Fibroblast of gingiva (primary cell): ENCODE measurements at regions not wholly inside any gene's neighbourhood (a gene's known extent, or its start where the extent isn't known, plus 50 kb on each side); places are given as distances from the start of the nearest gene placed in this dataset.

ENCODE experiments used
- DNase-seq: peaks from one replicate; pipeline ENCODE4 v3.0.0-alpha.2; 2011; ENCODE audit warnings: low read depth

GRCh38 chr11:71201936-71202597, 50.3 kb downstream of the SHANK2 start:
- DNase-seq, result no peak

DNA sequence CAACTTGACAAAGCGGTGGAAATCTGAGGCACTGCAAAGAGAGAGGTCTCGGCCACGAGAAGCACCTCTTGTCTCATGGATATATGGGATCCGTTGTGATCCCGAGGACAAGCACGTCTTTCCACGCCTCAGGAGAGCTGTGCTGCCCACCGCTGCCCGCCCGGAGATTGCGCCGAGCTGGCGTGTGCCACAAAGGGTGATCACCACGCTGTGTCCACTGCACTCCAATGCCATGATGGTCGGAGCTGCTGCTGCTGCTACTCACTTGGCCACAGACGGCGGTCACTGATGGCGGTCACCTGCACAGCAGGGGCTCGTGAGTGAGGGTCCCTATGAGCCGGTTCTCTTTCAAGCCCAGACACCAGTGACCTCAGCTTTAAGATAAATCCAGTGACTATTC, 51.1 kb downstream of the SHANK2 start:
- no peak for DNase-seq

DNA sequence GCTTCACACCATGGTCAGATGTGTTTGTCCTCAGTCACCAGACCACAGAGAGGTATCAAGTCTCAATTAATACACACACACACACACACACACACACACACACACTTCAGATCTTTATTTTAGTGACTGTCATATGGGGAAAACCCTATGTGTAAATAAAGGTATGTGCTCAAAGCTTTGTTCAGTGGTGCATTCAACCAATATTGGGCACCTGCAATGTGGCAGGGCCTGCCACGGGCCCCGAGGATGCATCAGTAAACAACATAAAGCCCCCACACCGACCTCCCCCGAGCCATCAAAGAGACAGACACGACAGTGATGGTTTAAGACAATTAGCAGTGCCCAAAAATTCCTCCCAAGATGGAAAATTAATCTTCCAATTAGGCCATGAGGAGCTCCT, 51.6 kb downstream of the SHANK2 start:
- DNase-seq, result no peak

DNA sequence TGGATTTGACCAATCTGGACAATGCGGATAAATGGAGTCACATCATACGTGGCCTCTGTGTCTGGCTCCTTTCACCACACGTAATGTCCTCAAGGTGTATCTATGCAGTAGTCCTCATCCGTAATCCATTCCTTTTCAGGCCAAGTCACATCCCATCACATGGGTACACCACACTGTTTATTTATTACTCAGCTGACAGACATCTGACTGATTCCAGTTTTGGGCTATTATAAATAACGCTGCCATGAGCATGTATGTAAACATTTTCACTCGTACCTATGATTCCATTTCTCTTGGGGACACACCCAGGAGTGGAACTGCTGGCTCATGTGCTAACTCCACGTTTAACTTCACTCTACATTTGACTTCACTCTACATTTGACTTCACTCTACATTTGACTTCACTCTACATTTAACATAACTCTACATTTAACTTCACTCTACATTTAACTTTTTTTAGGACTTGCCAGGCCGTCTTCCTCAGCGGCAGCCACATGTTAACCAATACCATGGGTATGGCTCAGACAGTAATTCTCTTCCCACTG, 52.1 kb downstream of the SHANK2 start:
- no peak for DNase-seq

DNA sequence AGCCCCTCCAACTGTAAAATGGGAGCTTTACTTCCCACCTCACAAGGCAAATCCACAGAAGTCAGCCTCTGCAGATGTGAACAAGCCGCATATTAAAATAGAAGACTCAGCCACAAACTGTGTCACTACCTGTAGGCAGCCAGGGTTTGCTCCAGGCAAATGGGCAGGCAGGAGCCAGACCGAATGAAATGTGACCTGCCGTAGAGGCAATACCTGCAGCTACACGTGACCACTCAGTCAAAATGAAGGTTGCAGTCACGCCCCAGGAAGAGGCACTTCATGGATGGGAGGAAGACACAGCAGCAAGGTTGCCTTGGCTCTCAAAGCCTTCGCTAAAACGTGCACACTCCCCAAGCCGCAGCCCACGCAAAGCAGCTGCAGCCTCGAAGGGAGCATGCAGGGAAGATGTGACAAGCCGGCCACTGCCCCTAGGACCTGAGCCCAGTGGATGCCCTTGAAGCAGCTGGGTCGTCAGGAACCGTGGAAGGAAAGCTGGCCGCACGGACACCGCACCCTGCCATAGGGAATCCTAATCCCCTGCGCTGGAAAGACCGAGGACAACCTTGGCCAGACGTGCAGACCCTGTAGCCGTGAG, 53.1 kb downstream of the SHANK2 start:
- DNase-seq, result no peak

GRCh38 chr11:71198823-71199165, 53.6 kb downstream of the SHANK2 start:
- no peak for DNase-seq

DNA sequence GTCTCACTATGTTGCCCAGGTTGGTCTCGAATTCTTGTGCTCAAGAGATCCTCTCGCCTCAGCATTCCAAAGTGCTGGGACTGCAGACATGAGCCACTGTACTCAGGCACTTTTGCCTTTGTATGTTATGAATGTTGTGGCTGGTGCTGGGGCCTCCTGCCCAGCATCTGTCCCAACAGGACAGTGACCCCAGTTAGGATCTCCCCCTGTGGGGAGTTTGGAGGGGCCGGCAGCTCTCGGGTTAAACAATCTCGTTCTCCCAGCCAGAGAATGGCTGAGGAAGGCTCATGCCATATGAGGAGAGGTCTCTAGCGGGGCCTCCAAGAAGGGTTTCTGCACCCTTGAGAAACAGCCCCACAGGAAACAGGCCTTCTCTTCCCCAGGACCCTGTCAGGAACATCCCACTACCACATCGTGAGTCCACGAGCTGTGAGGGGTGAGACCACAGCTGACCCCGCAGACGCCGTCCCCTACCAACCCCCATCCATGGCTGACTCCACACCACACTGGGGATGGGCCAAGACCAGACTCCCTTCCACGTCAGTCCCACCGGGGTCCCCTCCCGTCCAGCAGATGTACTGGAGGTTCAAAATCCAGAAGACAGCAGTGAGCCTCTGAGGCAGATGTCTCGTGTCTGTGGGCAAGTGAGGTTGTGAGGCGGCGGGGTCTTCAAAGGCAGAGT, 54.1 kb downstream of the SHANK2 start:
- DNase-seq, result no peak

DNA sequence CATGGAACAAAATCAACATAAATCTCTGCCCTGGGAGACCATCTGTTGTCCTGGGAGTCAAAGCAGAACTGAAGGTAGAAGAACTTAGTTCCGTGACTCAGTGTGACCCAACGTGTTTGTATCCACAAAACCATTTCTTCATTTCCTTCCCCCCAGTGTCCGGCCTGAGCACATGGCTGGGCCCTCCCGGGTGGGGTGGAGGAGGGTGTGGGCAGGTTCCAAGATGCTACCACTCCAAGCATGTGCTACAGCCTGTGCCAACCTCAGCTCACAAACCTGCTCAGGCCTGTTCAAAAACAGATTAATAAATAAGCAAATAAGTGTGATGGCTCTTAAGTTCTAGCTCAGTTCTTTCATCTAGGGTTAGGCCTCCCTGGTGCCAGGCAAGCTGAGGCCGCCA, 55.3 kb downstream of the SHANK2 start:
- DNase-seq, result no peak

DNA sequence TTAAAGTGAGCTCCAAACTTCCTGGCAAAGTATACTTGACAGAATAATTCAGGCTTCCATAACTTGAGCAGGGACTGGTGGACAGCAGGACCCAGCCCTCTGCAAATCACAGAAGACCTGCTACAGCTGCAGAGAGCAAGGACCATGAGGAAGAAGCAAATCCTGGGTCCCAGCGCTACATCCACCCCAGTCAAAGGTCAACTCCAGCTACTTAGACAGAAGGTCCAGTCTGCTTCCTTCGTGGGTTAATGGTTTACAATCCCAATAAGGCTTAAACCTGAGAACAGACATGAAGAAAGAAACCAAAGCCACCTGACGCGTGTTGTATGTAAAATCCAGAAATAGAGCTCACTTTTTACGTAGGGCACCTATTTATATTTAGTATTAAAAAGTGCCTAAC, 57.7 kb downstream of the SHANK2 start:
- DNase-seq, result no peak

DNA sequence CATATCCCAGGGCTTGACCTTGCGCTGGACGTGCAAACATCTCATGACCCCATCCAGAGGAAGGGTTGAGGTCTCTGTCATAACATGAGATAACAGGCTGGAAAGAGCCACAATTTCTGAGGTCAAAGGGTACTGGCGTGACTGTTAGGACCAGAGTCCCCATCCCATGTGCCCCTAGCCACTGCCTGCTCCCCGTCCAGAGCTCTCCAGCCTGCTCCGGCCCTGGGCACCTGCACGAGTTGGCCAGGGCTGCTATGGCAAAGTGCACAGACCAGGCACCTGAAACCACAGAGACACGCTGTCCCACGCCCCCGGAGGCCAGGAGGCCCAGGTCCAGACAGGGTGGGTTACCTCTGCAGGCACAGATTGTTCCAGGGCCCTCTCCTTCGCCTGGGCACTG, 58.9 kb downstream of the SHANK2 start:
- no peak for DNase-seq

GRCh38 chr11:71192629-71193028, 59.7 kb downstream of the SHANK2 start:
- DNase-seq, result no peak

DNA sequence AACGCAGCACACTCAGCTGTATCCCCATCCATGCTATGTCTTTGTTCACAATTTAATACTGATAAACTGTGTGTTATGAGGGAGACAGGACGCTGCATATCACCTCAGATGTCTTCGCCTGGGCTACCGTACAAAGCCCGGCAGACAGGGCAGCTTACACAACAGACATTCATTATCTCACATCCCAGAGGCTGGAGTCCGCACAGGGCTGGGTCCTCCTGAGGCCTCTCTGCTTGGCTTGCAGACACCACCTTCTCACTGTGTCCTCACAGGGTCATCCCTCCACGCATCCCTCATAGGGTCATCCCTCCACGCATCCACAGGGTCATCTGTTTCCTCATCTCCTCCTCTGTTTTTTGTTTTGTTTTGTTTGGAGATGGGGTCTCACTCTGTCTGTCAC, 61.2 kb downstream of the SHANK2 start:
- no peak for DNase-seq

DNA sequence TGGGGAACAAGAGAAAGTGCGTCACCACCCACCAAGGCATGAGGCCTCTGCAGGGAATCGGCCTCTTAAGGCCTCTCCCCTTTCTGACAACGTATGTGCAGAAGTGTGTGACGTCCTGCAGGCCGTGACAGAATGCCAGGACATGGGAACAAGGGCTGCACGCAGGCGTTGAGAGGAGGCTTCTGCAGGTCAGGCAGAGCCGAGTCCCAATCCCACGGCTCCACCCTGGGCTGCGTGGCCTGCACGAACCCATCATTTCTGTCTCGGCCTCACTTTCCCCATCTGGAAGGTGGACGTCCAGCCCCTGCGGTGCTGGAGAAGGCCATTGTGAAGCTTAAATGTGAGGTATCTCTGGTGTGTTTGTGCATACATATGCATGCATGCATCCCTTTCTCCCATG, 61.8 kb downstream of the SHANK2 start:
- no peak for DNase-seq

GRCh38 chr11:71189768-71190315, 62.5 kb downstream of the SHANK2 start:
- no peak for DNase-seq

DNA sequence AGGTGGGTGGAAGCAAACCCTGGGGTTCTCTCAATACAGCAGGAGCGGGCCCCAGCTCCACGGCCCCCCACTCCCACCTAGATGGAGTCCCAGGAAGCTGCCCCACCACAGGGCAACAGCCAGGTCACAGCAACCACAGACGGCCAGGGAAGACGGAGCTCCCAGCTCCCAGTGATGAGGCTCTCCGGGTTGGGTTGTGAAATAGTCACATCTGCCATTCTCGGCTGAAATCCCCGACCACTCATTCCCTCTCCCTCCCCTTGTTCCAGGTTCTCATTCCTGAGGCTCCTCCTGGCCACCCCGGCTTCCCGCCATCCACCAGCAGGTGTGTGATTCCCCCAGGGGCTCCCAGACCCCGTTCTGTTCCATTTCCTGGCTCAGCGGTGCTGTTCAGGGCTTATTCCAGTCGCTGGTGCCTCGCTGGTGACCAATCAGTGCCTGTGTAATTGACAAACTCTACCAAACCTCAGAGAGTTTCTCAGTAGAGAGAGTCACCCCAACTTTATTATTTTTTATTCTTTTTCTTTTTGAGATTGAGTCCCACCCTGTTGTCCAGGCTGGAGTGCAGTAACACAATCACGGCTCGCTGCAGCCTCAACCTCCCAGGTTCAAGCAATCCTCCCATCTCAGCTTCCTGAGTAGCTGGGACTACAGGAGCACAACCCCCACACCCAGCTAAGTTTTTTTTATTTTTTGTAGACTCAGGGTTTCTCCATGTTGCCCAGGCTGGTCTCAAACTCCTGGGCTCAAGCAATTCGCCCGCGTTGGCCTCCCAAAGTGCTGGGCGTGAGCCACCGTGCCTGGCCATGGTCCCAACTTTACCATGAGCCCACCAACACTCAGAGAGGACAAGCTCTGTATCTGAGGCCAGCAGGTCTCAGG, 63.2 kb downstream of the SHANK2 start:
- no peak for DNase-seq

DNA sequence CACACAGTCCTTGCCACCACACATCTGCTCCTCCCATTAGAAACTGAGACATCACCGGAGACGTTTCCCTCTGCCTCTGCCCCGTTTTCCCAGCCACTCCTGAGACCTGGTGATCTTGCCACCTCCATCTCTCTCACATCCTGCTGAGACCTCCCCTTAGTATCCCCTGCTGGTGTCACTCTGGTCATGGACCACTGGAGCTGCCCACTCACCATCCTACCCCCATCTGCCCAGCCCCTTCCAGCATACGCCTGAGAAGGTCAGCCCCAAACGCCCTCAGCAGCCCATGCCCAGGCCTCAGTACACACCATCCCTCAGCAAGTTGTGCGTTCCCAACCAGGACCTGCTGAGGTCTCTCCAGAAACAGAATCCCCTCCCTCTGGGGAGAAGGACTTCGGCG, 64.3 kb downstream of the SHANK2 start:
- no peak for DNase-seq

DNA sequence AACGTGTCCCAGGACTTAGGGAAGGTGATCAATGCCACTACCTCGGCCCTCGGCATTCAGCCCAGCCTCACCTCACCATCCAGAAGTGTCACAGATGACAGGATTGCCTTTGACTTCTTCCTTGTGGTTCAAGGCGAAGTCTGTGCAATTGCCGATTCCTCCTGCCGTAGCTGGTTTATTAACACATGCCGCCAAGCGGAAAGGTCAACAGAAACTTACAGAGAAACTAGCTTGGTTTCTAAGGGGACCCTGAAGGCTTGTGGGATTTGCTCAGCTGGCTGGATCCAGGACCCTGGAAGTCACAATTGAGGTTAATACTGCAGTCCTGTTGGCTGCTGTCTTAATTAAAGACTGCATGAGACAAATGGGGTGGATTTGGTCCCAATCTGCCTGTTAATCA, 65.6 kb downstream of the SHANK2 start:
- no peak for DNase-seq

- no peak for DNase-seq
Measured at GRCh38 chr11:71185411-71185810, 67.0 kb downstream of the SHANK2 start.

DNA sequence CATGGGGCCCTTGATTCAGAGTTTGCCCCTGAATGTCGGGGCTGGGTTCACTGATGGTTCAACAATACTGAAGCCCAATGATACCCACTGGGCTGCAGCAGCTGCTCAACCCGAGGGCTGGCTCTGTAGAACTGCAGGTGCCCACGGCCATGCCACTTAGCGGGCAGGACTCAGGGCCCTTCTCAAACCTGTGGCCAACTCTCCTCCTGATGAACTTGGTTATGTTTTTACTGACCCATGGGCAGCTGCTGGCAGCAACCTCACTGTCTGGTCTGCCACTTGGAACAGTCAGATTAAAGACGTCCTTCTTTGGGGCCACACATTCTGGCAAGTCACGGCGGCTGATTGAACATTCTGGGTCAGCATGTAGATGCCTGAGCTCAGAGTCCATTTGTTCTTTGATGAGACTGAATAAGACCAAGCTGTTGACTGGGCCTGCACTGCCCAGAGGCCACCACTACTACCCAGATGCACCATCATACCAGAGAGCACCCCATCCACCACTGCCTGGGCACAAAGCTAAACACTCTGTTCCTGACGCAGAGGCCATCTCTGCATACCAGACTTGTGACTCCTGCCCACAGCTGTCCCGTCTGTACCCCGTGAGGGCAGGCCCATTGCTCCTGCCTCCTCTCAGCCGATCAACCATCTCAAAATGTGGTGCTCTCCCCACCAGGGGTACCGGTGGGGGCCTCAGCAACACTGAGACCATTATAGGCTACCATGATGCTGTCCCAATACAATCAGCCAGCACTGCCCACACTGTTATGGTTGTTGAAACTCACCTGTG, 67.8 kb downstream of the SHANK2 start:
- no peak for DNase-seq

DNA sequence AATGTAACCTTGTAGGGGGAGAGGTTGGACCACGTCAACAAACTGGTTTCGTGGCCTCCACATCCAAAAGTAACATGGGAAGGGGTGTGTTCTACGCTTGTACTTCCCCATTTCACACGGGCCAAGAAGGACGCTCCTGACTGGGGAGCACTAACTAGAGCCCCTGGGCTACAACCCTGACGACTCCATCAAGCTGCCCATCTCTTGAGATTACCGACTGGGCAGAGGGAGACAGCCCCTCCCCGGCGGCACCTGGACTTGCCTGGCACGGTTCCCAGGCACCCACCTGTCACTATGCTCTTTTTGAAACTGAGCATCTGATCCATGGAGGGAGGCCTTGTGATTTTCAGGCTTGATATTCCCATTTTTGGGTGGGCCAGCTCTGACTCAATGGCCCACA, 68.5 kb downstream of the SHANK2 start:
- DNase-seq, result no peak
